HEK293 (cell line): ENCODE measurements at regions not wholly inside any gene's neighbourhood (a gene's known extent, or its start where the extent isn't known, plus 50 kb on each side); places are given as distances from the start of the nearest gene placed in this dataset.

Experiments
- CTCF ChIA-PET: fragments of 350-600 bp; formaldehyde crosslinking; extraction: SDS; loops from one replicate; lab custom pipeline; 2021; ENCODE audit warnings: antibody characterized with exemption; lab: Yijun Ruan, JAX
- POLR2A ChIA-PET: fragments of 300-600 bp; formaldehyde crosslinking; extraction: SDS; loops from one replicate; lab custom pipeline; 2020; ENCODE audit warnings: antibody characterized with exemption, inconsistent platforms; lab: Yijun Ruan, JAX
- H3K27ac ChIP-seq: fragments of 200-500 bp; sonication (Bioruptor generic); 2 replicates; pipeline ENCODE4 v1.5.1; 2014; ENCODE audit warnings: low read depth, low read length, control low read depth, inconsistent platforms; ENCODE audit errors: extremely low read depth
- H3K36me3 ChIP-seq, 2 experiments: fragments of 200-500 bp in 1 of 2; sonication (Bioruptor generic) in 1 of 2; 1 replicate in 1 of 2; 2 replicates in 1 of 2; pipeline ENCODE4 v1.5.1; 2014 to 2017; ENCODE audit warnings: inconsistent platforms in 2 of 2, low read length in 2 of 2; ENCODE audit not compliant: control insufficient read depth in 2 of 2, insufficient read depth in 1 of 2
- H3K4me1 ChIP-seq: fragments of 200-500 bp; sonication (Bioruptor generic); 2 replicates; pipeline ENCODE4 v1.5.1; 2014; ENCODE audit warnings: mild to moderate bottlenecking, low read length, inconsistent platforms; ENCODE audit not compliant: control insufficient read depth, insufficient read depth
- H3K4me3 ChIP-seq: 2 replicates; pipeline ENCODE4 v1.5.1; 2011; ENCODE audit warnings: low read depth, mild to moderate bottlenecking, control low read depth, low read length, moderate library complexity
- H3K9me3 ChIP-seq: fragments of 200-500 bp; sonication (Bioruptor generic); 2 replicates; pipeline ENCODE4 v1.5.1; 2014; ENCODE audit warnings: low read depth, low read length, inconsistent platforms; ENCODE audit not compliant: control insufficient read depth, insufficient read depth
- OSR2 ChIP-seq: fragments of 450-650 bp; formaldehyde crosslinking; IDR thresholded peaks from 2 replicates; pipeline ENCODE4 v1.5.1; 2016; ENCODE audit warnings: missing biosample characterization, missing genetic modification characterization
- PBX3 ChIP-seq: sonication (generic); formaldehyde crosslinking; IDR thresholded peaks from 2 replicates; pipeline ENCODE4 v1.8.1; 2022; ENCODE audit warnings: mild to moderate bottlenecking, moderate library complexity, missing genetic modification reagents
- RBAK ChIP-seq: fragments of 450-650 bp; formaldehyde crosslinking; IDR thresholded peaks from 2 replicates; pipeline ENCODE4 v1.5.1; 2016; ENCODE audit warnings: missing biosample characterization, missing genetic modification characterization
- SCRT2 ChIP-seq: fragments of 450-650 bp; formaldehyde crosslinking; IDR thresholded peaks from 2 replicates; pipeline ENCODE4 v1.5.1; 2016; ENCODE audit warnings: missing biosample characterization, missing genetic modification characterization
- SP2 ChIP-seq: fragments of 450-650 bp; formaldehyde crosslinking; IDR thresholded peaks from 2 replicates; pipeline ENCODE4 v1.5.1; 2016; ENCODE audit warnings: missing biosample characterization, missing genetic modification characterization
- ZBTB11 ChIP-seq: fragments of 450-650 bp; formaldehyde crosslinking; conservative IDR thresholded peaks from 2 replicates; pipeline ENCODE4 v1.5.1; 2016; ENCODE audit warnings: low read depth, missing biosample characterization, missing genetic modification characterization
- ZNF146 ChIP-seq: fragments of 450-650 bp; formaldehyde crosslinking; IDR thresholded peaks from 2 replicates; pipeline ENCODE4 v1.5.1; 2016; ENCODE audit warnings: missing biosample characterization, missing genetic modification characterization
- ZNF174 ChIP-seq: fragments of 450-650 bp; formaldehyde crosslinking; IDR thresholded peaks from 2 replicates; pipeline ENCODE4 v1.5.0; 2017; ENCODE audit warnings: missing biosample characterization, mild to moderate bottlenecking, missing genetic modification characterization
- ZNF221 ChIP-seq: fragments of 450-650 bp; formaldehyde crosslinking; IDR thresholded peaks from 2 replicates; pipeline ENCODE4 v1.5.1; 2017; ENCODE audit warnings: missing biosample characterization, missing genetic modification characterization, borderline replicate concordance
- ZNF24 ChIP-seq: fragments of 450-650 bp; formaldehyde crosslinking; IDR thresholded peaks from 2 replicates; pipeline ENCODE4 v1.5.1; 2016; ENCODE audit warnings: missing biosample characterization, missing genetic modification characterization
- ZNF350 ChIP-seq: fragments of 450-650 bp; formaldehyde crosslinking; IDR thresholded peaks from 2 replicates; pipeline ENCODE4 v1.5.0; 2017; ENCODE audit warnings: missing biosample characterization, mild to moderate bottlenecking, missing genetic modification characterization
- ZNF37A ChIP-seq: fragments of 450-650 bp; IDR thresholded peaks from 2 replicates; pipeline ENCODE4 v1.5.1; 2018; ENCODE audit warnings: missing biosample characterization, missing genetic modification characterization
- ZNF48 ChIP-seq: fragments of 450-650 bp; formaldehyde crosslinking; IDR thresholded peaks from 2 replicates; pipeline ENCODE4 v1.5.1; 2016; ENCODE audit warnings: missing biosample characterization, missing genetic modification characterization
- ZNF501 ChIP-seq: fragments of 450-650 bp; formaldehyde crosslinking; IDR thresholded peaks from 2 replicates; pipeline ENCODE4 v1.5.1; 2016; ENCODE audit warnings: missing biosample characterization, missing genetic modification characterization
- ZNF548 ChIP-seq: fragments of 450-650 bp; formaldehyde crosslinking; IDR thresholded peaks from 2 replicates; pipeline ENCODE4 v1.5.1; 2016; ENCODE audit warnings: missing biosample characterization, missing genetic modification characterization
- ZNF549 ChIP-seq: fragments of 450-650 bp; IDR thresholded peaks from 2 replicates; pipeline ENCODE4 v1.5.1; 2018; ENCODE audit warnings: missing biosample characterization, missing genetic modification characterization, mild to moderate bottlenecking, inconsistent platforms, moderate library complexity
- ZNF600 ChIP-seq: fragments of 450-650 bp; formaldehyde crosslinking; IDR thresholded peaks from 2 replicates; pipeline ENCODE4 v1.5.1; 2016; ENCODE audit warnings: missing biosample characterization, missing genetic modification characterization
- ZNF623 ChIP-seq: fragments of 450-650 bp; formaldehyde crosslinking; IDR thresholded peaks from 2 replicates; pipeline ENCODE4 v1.5.1; 2016; ENCODE audit warnings: missing biosample characterization, missing genetic modification characterization
- ZNF624 ChIP-seq: fragments of 450-650 bp; formaldehyde crosslinking; IDR thresholded peaks from 2 replicates; pipeline ENCODE4 v1.5.1; 2017; ENCODE audit warnings: missing biosample characterization, missing genetic modification characterization
- ZNF660 ChIP-seq: fragments of 450-650 bp; IDR thresholded peaks from 2 replicates; pipeline ENCODE4 v1.5.1; 2018; ENCODE audit warnings: missing biosample characterization, mild to moderate bottlenecking, missing genetic modification characterization
- ZNF692 ChIP-seq: fragments of 450-650 bp; formaldehyde crosslinking; IDR thresholded peaks from 2 replicates; pipeline ENCODE4 v1.5.1; 2016; ENCODE audit warnings: missing biosample characterization, missing genetic modification characterization
- ZNF830 ChIP-seq: fragments of 450-650 bp; IDR thresholded peaks from 2 replicates; pipeline ENCODE4 v1.5.0; 2018; ENCODE audit warnings: missing biosample characterization, missing genetic modification characterization, low read depth, mild to moderate bottlenecking, moderate library complexity
- ZSCAN16 ChIP-seq: fragments of 450-650 bp; formaldehyde crosslinking; IDR thresholded peaks from 2 replicates; pipeline ENCODE4 v1.5.1; 2016; ENCODE audit warnings: missing biosample characterization, missing genetic modification characterization
- TF ChIP-seq, protein P1 (sequence below): fragments of 450-650 bp; formaldehyde crosslinking; IDR thresholded peaks from 2 replicates; pipeline ENCODE4 v1.5.1; 2017; ENCODE audit warnings: missing biosample characterization, missing genetic modification characterization

- TF ChIP-seq SP2 = no peak
- TF ChIP-seq ZNF48 (tag by site-specific recombination) = no peak
Observed at GRCh38 chr7:80584778-80585177, 53.7 kb upstream of the CD36 start (continued).

- Histone ChIP-seq H3K36me3 (no peaks in the 10 kb centered on the region), H3K27ac (no peak overlapping the region), H3K9me3 (no peaks in the 10 kb centered on the region), H3K4me3 (no peak overlapping the region), H3K4me1 (no peaks in the 10 kb centered on the region)
- POLR2A ChIA-PET = no interaction called here
- no peak for TF ChIP-seq ZNF549 (tag by site-specific recombination)
- no peak for TF ChIP-seq ZNF221 (tag by site-specific recombination)
- TF ChIP-seq ZNF624 (tag by site-specific recombination) = no peak
- TF ChIP-seq ZNF146 (tag by site-specific recombination) = no peak
- no peak for TF ChIP-seq RBAK (tag by site-specific recombination)
- no peak for TF ChIP-seq ZNF623
- TF ChIP-seq ZNF24 (tag by site-specific recombination) = no peak
- CTCF ChIA-PET = interaction anchor here (0.6 kb wide), 1 partner anchor 44 kb away, joined by 3 read pairs; no protein-coding TSS in a partner anchor
Observed at GRCh38 chr7:80587538-80587937, 50.9 kb upstream of the CD36 start.

- ChIA-PET CTCF (interaction anchor here (1.5 kb wide), 1 partner anchor 24 kb away, joined by 3 read pairs; no protein-coding TSS in a partner anchor), POLR2A (no interaction called here)
- Histone ChIP-seq H3K4me1 (no peaks in the 10 kb centered on the region), H3K27ac (no peak overlapping the region), H3K9me3 (no peaks in the 10 kb centered on the region), H3K4me3 (no peak overlapping the region), H3K36me3 (no peaks in the 10 kb centered on the region)
- TF ChIP-seq ZNF501 (tag by site-specific recombination) (no peak), ZSCAN16 (tag by site-specific recombination) (no peak), ZNF830 (tag by site-specific recombination) (no peak), ZBTB11 (tag by site-specific recombination) (no peak), SCRT2 (tag by site-specific recombination) (no peak), ZNF350 (tag by site-specific recombination) (no peak), ZNF692 (tag by site-specific recombination) (no peak), ZNF600 (tag by site-specific recombination) (no peak), ZNF660 (tag by site-specific recombination) (no peak), ZNF548 (tag by site-specific recombination) (no peak), ZNF37A (tag by site-specific recombination) (no peak), OSR2 (no peak), ZNF174 (tag by site-specific recombination) (no peak), PBX3 (CRISPR knock-in tag) (no peak)
- TF ChIP-seq, protein P1, sequence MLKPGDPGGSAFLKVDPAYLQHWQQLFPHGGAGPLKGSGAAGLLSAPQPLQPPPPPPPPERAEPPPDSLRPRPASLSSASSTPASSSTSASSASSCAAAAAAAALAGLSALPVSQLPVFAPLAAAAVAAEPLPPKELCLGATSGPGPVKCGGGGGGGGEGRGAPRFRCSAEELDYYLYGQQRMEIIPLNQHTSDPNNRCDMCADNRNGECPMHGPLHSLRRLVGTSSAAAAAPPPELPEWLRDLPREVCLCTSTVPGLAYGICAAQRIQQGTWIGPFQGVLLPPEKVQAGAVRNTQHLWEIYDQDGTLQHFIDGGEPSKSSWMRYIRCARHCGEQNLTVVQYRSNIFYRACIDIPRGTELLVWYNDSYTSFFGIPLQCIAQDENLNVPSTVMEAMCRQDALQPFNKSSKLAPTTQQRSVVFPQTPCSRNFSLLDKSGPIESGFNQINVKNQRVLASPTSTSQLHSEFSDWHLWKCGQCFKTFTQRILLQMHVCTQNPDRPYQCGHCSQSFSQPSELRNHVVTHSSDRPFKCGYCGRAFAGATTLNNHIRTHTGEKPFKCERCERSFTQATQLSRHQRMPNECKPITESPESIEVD (tag by site-specific recombination) = no peak
Observed at GRCh38 chr7:80588591-80588990, 49.9 kb upstream of the CD36 start.
